Osteoblast (primary cell): ENCODE measurements at regions not wholly inside any gene's neighbourhood (a gene's known extent, or its start where the extent isn't known, plus 50 kb on each side); places are given as distances from the start of the nearest gene placed in this dataset.

Source experiments
- DNase-seq: peaks from one replicate; pipeline ENCODE4 v3.0.0; 2011; ENCODE audit warnings: low spot score, mixed read lengths; ENCODE audit not compliant: insufficient read length; ENCODE audit errors: missing footprints
- H2AFZ ChIP-seq: 2 replicates; pipeline ENCODE4 v1.6.0; 2011; ENCODE audit warnings: mild to moderate bottlenecking, low read length
- H3K27ac ChIP-seq: 2 replicates; pipeline ENCODE4 v1.5.1; 2011; ENCODE audit warnings: mild to moderate bottlenecking, low read depth, low read length, moderate library complexity
- H3K27me3 ChIP-seq: 2 replicates; pipeline ENCODE4 v1.6.0; 2012; ENCODE audit warnings: mild to moderate bottlenecking, control low read depth, inconsistent platforms, low read length, moderate library complexity; ENCODE audit not compliant: insufficient read depth
- H3K36me3 ChIP-seq: 2 replicates; pipeline ENCODE4 v1.5.1; 2011; ENCODE audit warnings: mild to moderate bottlenecking, low read length, control low read depth, moderate library complexity; ENCODE audit not compliant: insufficient read depth
- H3K4me1 ChIP-seq: 2 replicates; pipeline ENCODE4 v1.5.1; 2011; ENCODE audit warnings: mild to moderate bottlenecking, low read length, control low read depth, moderate library complexity; ENCODE audit not compliant: insufficient read depth
- H3K4me2 ChIP-seq: 2 replicates; pipeline ENCODE4 v1.6.0; 2011; ENCODE audit warnings: mild to moderate bottlenecking, low read length; ENCODE audit not compliant: insufficient read depth
- H3K4me3 ChIP-seq: fragments of 200-600 bp; sonication (generic); 3 replicates; pipeline ENCODE4 v1.5.1; 2012; ENCODE audit warnings: mild to moderate bottlenecking, low read length, inconsistent platforms; ENCODE audit not compliant: insufficient read depth
- H3K79me2 ChIP-seq: 2 replicates; pipeline ENCODE4 v1.6.0; 2012; ENCODE audit warnings: mild to moderate bottlenecking, low read length, control low read depth, inconsistent platforms; ENCODE audit not compliant: insufficient read depth
- H3K9me3 ChIP-seq: 2 replicates; pipeline ENCODE4 v1.5.1; 2011; ENCODE audit warnings: low read depth, low read length, control low read depth
- H4K20me1 ChIP-seq: 2 replicates; pipeline ENCODE4 v1.6.0; 2012; ENCODE audit warnings: mild to moderate bottlenecking, low read length, control low read depth; ENCODE audit not compliant: insufficient read depth
- TF ChIP-seq, protein P1 (sequence below): IDR thresholded peaks from 2 replicates; pipeline ENCODE4 v1.5.1; 2011; ENCODE audit warnings: mild to moderate bottlenecking, low read depth, low read length, moderate library complexity; ENCODE audit errors: extremely low read depth

DNA sequence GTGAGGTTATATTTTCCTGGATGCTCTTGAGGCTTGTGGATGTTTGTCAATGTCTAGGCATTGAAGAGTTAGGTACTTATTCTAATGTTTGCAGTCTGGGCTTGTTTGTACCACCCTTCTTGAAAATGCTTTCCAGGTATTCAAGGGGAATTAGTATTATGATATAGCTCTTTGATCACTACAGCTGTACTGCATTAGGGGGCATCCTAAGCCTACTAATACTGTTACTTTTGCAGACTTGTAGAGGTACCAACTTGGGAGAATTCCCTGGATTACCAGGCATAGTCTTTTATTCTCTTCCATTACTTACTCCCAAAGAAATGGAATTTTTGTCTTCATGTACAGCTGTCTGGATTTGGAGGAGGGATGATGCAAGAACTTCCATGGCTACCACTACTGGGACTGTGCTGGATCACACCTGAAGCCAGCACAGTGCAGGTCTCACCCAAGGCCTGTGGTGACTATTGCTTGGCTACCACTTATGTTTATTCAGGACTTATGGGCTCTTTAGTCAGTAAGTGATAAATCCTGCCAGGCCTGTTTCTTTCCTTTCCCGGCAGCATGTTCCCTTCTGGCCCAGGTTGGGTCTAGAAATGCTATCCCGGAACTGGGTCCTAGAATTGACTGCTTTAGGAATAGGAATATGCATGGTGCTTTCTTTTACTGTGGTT lies 402.9 kb downstream of the IL20RB start:
- Histone ChIP-seq H3K4me2 (no peak overlapping the region), H3K27me3 (no peaks in the 10 kb centered on the region), H3K9me3 (no peaks in the 10 kb centered on the region), H3K4me1 (no peaks in the 10 kb centered on the region), H3K36me3 (no peaks in the 10 kb centered on the region), H3K27ac (no peak overlapping the region), H3K4me3 (no peak overlapping the region), H3K79me2 (no peaks in the 10 kb centered on the region), H2AFZ (no peak overlapping the region), H4K20me1 (no peaks in the 10 kb centered on the region)
- TF ChIP-seq, protein P1, sequence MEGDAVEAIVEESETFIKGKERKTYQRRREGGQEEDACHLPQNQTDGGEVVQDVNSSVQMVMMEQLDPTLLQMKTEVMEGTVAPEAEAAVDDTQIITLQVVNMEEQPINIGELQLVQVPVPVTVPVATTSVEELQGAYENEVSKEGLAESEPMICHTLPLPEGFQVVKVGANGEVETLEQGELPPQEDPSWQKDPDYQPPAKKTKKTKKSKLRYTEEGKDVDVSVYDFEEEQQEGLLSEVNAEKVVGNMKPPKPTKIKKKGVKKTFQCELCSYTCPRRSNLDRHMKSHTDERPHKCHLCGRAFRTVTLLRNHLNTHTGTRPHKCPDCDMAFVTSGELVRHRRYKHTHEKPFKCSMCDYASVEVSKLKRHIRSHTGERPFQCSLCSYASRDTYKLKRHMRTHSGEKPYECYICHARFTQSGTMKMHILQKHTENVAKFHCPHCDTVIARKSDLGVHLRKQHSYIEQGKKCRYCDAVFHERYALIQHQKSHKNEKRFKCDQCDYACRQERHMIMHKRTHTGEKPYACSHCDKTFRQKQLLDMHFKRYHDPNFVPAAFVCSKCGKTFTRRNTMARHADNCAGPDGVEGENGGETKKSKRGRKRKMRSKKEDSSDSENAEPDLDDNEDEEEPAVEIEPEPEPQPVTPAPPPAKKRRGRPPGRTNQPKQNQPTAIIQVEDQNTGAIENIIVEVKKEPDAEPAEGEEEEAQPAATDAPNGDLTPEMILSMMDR = no peak
- DNase-seq = no peak

DNA sequence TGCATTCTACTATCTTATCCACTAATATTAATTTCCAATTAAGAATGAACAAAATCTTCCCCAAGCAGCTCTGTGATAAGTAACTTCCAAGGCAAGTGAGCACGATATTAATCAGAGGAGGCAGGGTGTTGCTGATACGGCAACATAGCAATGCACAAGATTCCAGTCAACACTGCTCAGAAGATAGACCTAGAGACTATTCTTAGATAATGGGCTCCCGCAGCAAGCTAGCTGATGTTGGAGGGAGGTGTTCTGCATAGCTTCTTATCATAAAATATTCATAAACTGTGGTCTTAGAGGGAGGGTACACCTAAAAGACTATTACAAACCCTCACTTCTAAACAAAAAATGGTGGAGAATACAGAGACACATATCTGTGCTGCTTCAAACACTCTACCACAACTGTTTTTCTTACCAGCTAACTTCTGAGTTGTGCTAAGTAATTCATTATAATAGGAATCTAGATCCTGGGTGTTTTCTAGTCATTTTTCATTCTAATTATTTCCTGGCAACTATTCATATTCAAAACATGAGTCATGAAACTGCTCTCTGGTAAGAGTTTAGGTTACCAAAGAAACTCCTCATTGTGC lies 382.0 kb upstream of the SOX14 start:
- Histone ChIP-seq H4K20me1 (no peaks in the 10 kb centered on the region), H3K9me3 (no peaks in the 10 kb centered on the region), H3K4me2 (no peak overlapping the region), H3K36me3 (no peaks in the 10 kb centered on the region), H3K4me1 (no peaks in the 10 kb centered on the region), H3K79me2 (no peaks in the 10 kb centered on the region), H3K27me3 (no peaks in the 10 kb centered on the region), H3K27ac (no peak overlapping the region), H3K4me3 (no peak overlapping the region), H2AFZ (no peak overlapping the region)
- TF ChIP-seq, protein P1 = no peak
- DNase-seq = no peak

DNA sequence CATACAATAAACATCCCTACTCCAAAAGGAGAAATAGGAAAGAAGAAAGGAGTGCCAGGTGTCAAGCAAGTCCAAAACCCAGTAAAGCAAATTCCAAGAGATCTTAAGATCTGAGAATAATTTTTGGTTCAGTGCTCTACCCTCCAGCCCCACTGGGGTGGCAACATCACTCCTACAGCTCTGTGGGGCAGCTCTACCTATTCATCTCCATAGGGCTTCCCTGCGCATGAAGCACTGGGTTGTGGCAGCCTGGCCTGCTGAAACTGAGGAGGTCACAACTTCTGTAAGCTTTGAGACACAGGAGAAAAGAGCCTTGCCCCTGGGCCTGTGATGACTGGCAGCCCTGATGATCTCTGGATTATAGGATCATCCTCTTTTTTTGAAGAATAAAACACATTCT lies 378.2 kb upstream of the SOX14 start:
- Histone ChIP-seq H3K9me3 (no peaks in the 10 kb centered on the region), H3K79me2 (no peaks in the 10 kb centered on the region), H3K4me3 (no peak overlapping the region), H3K27ac (no peak overlapping the region), H3K27me3 (no peaks in the 10 kb centered on the region), H2AFZ (no peak overlapping the region), H4K20me1 (no peaks in the 10 kb centered on the region), H3K4me1 (no peaks in the 10 kb centered on the region), H3K4me2 (no peak overlapping the region), H3K36me3 (no peaks in the 10 kb centered on the region)
- TF ChIP-seq, protein P1 = no peak
- DNase-seq = no peak

DNA sequence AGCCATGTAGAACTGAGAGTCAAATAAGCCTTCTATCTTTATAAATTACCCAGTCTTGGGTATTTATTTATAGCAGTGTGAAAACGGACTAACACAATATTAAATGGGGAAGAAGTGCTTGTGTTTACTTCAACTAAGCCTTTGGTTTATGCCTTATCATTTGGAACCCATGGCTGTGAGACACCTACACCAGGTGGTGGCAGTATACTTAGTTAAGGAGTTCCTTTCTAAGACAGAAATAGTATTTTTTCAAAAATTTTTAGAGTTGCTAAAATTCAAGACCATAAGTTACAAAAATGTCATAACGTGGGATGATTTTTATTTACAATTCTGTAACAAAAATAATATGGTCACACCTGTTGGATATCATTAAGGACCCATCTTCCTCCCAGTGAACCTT lies 354.5 kb upstream of the SOX14 start:
- H2AFZ ChIP-seq = no peak overlapping the region

More for the DNA sequence above, 354.5 kb upstream of the SOX14 start:
- Histone ChIP-seq H3K36me3 (no peaks in the 10 kb centered on the region), H3K4me1 (no peaks in the 10 kb centered on the region), H3K9me3 (peaks cover 2% of the 10 kb centered on the region), H3K4me2 (no peak overlapping the region), H3K79me2 (no peaks in the 10 kb centered on the region), H3K4me3 (no peak overlapping the region), H3K27ac (no peak overlapping the region), H3K27me3 (no peaks in the 10 kb centered on the region), H4K20me1 (no peaks in the 10 kb centered on the region)
- TF ChIP-seq, protein P1 = no peak
- no peak for DNase-seq
